B cell (primary cell): ENCODE measurements at regions not wholly inside any gene's neighbourhood (a gene's known extent, or its start where the extent isn't known, plus 50 kb on each side); places are given as distances from the start of the nearest gene placed in this dataset.

Source experiments
- ATAC-seq: fragments of 200-7000 bp; cut with Tn5 transposase; one replicate; pipeline ENCODE4 v1.10.0; 2021; ENCODE audit warnings: low read depth, mild to moderate bottlenecking, moderate number of reproducible peaks, moderate library complexity
- CTCF ChIA-PET: fragments of 350-600 bp; sonication (Branson Sonifier 250); formaldehyde crosslinking; loops from one replicate; lab custom pipeline; 2021; ENCODE audit warnings: antibody characterized with exemption, inconsistent platforms; lab: Charles Lee
- POLR2A ChIA-PET: fragments of 350-600 bp; sonication (Branson Sonifier 250); formaldehyde crosslinking; loops from one replicate; lab custom pipeline; 2021; ENCODE audit warnings: antibody characterized with exemption; lab: Charles Lee
- DNase-seq: peaks from one replicate; pipeline ENCODE4 v3.0.0; 2013
- H2AFZ ChIP-seq: 2 replicates; pipeline ENCODE4 v1.6.1; 2012; ENCODE audit warnings: mild to moderate bottlenecking, low read depth, low read length; ENCODE audit not compliant: insufficient read depth, poor library complexity, severe bottlenecking
- H3K27ac ChIP-seq, 2 donors: 1 replicate in 1 of 2; 2 replicates in 1 of 2; pipeline ENCODE4 v1.5.1; 2012 to 2013; ENCODE audit warnings: low read length in 2 of 2, mild to moderate bottlenecking in 2 of 2, moderate library complexity in 1 of 2
- H3K27me3 ChIP-seq, 4 experiments: fragments of 200-600 bp in 1 of 4; sonication (generic) in 1 of 4; replicated peaks in 1 of 4; 1 replicate in 2 of 4; 2 replicates in 2 of 4; pipeline versions ENCODE4 v1.6.1 to v1.7.0; 2013 to 2016; ENCODE audit warnings: low read length in 3 of 4, mild to moderate bottlenecking in 2 of 4, mixed read lengths in 1 of 4, moderate library complexity in 1 of 4; ENCODE audit not compliant: insufficient read depth in 4 of 4, control insufficient read depth in 3 of 4; ENCODE audit errors: control extremely low read depth in 1 of 4
- H3K36me3 ChIP-seq, 2 experiments: replicated peaks in 1 of 2; 1 replicate in 1 of 2; 2 replicates in 1 of 2; pipeline versions ENCODE4 v1.6.1 to v1.7.1; 2013; ENCODE audit warnings: low read length in 1 of 2; ENCODE audit not compliant: insufficient read depth in 2 of 2, control insufficient read depth in 1 of 2; ENCODE audit errors: control extremely low read depth in 1 of 2, extremely low read depth in 1 of 2
- H3K4me1 ChIP-seq, 2 donors: fragments of 200-600 bp in 1 of 2; sonication (generic) in 1 of 2; 1 replicate in 1 of 2; 2 replicates in 1 of 2; pipeline versions ENCODE4 v1.5.1 to v1.6.1; 2013 to 2017; ENCODE audit warnings: low read length in 2 of 2; ENCODE audit not compliant: control insufficient read depth in 2 of 2, insufficient read depth in 2 of 2
- H3K4me2 ChIP-seq: replicated peaks from 2 replicates; pipeline ENCODE3; 2012; ENCODE audit warnings: mild to moderate bottlenecking, low read depth, low read length; ENCODE audit not compliant: poor library complexity, severe bottlenecking
- H3K4me3 ChIP-seq, 5 experiments: fragments of 200-600 bp in 1 of 5; sonication (generic) in 1 of 5; 1 replicate in 3 of 5; 2 replicates in 2 of 5; pipeline versions ENCODE4 v1.5.1 to v1.7.0; 2011 to 2016; ENCODE audit warnings: low read length in 4 of 5, mild to moderate bottlenecking in 4 of 5, low read depth in 2 of 5, control low read depth in 1 of 5, moderate library complexity in 1 of 5; ENCODE audit not compliant: insufficient read depth in 1 of 5; ENCODE audit errors: control extremely low read depth in 1 of 5, extremely low read depth in 1 of 5
- H3K79me2 ChIP-seq: fragments of 200-600 bp; sonication (generic); one replicate; pipeline ENCODE4 v1.6.0; 2016; ENCODE audit warnings: low read length; ENCODE audit not compliant: control insufficient read depth, insufficient read depth
- H3K9ac ChIP-seq: fragments of 200-600 bp; sonication (generic); 2 replicates; pipeline ENCODE4 v1.6.1; 2017; ENCODE audit warnings: mild to moderate bottlenecking, low read length, moderate library complexity
- H3K9me3 ChIP-seq, 3 donors: one replicate each; pipeline versions ENCODE4 v1.6.1 to v1.7.1; 2013; ENCODE audit warnings: low read length in 2 of 3; ENCODE audit not compliant: control insufficient read depth in 2 of 3, insufficient read depth in 1 of 3; ENCODE audit errors: control extremely low read depth in 1 of 3
- H4K20me1 ChIP-seq: 2 replicates; pipeline ENCODE4 v1.6.0; 2012; ENCODE audit warnings: mild to moderate bottlenecking, low read length; ENCODE audit not compliant: insufficient read depth, control insufficient read depth, poor library complexity, severe bottlenecking
- H3K27ac Mint-ChIP-seq: one replicate; pipeline ENCODE4 v1.8.0; 2021; ENCODE audit warnings: mixed read lengths
- H3K27me3 Mint-ChIP-seq: one replicate; pipeline ENCODE4 v1.8.0; 2021; ENCODE audit warnings: mixed read lengths
- H3K4me1 Mint-ChIP-seq: one replicate; pipeline ENCODE4 v1.8.0; 2021; ENCODE audit warnings: mixed read lengths
- H3K4me3 Mint-ChIP-seq: one replicate; pipeline ENCODE4 v1.8.0; 2021; ENCODE audit warnings: mixed read lengths
- H3K9me3 Mint-ChIP-seq: one replicate; pipeline ENCODE4 v1.8.0; 2022; ENCODE audit warnings: mixed read lengths; ENCODE audit not compliant: insufficient read depth
- EZH2 ChIP-seq: IDR thresholded peaks from 2 replicates; pipeline ENCODE4 v1.6.1; 2012; ENCODE audit warnings: borderline replicate concordance, low read depth, mild to moderate bottlenecking, moderate library complexity, low read length; ENCODE audit not compliant: insufficient read depth, poor library complexity, severe bottlenecking
- WGBS: methylation state at CpG from one replicate; pipeline ENCODE4 v1.1.5; 2013; ENCODE audit warnings: missing lambda C conversion rate; ENCODE audit not compliant: insufficient coverage; 5-methylcytosine and 5-hydroxymethylcytosine counted together
- intact Hi-C: fragments of 100-400 bp; cut with micrococcal nuclease; formaldehyde crosslinking; loops from one replicate; pipeline ENCODE4 v1.10.0; 2022
- TF ChIP-seq, protein P1 (sequence below): fragments of 200-600 bp; IDR thresholded peaks from one replicate; pipeline ENCODE4 v1.8.0; 2022; ENCODE audit warnings: antibody characterized with exemption, mild to moderate bottlenecking

DNA sequence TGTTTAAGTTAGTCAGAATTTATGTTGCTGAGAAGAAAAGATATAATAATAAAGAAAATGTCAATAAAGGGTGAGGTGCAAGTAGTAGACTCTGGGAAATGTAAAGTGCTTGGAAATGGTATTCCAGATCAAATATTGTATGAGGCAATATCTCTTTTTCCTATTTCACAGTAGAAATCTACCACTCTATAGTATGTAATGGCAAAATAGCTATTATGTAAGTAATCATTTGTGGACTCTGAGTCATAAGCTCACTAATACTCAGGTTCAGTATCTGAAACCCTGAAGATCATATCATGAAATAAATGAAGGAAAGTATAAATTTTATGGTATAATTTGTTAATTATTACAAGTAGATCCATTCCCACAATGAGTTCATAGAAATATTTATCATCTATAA is 322.1 kb downstream of the PYDC2 start:
- no peaks in the 10 kb centered on the region for H3K27me3 ChIP-seq
- H2AFZ ChIP-seq = no peak overlapping the region
- H3K4me2 ChIP-seq = no peak overlapping the region
- H3K9me3 ChIP-seq = peaks cover 0 to 1% (median 0%) of the 10 kb centered on the region in 3 donors
- intact Hi-C loops = no loop called here
- H3K79me2 ChIP-seq = no peaks in the 10 kb centered on the region
- Mint-ChIP-seq H3K4me1 (no peaks in the 10 kb centered on the region), H3K27ac (no peak overlapping the region), H3K9me3 (no peaks in the 10 kb centered on the region), H3K27me3 (no peaks in the 10 kb centered on the region), H3K4me3 (no peak overlapping the region)
- no peaks in the 10 kb centered on the region for H4K20me1 ChIP-seq
- H3K36me3 ChIP-seq = no peaks in the 10 kb centered on the region
- H3K27ac ChIP-seq = no peak overlapping the region
- ChIA-PET POLR2A (no interaction called here), CTCF (no interaction called here)
- DNase-seq = no peak
- H3K4me1 ChIP-seq = no peaks in the 10 kb centered on the region
- no peak overlapping the region for H3K9ac ChIP-seq
- ATAC-seq = no peak
- TF ChIP-seq, protein P1, sequence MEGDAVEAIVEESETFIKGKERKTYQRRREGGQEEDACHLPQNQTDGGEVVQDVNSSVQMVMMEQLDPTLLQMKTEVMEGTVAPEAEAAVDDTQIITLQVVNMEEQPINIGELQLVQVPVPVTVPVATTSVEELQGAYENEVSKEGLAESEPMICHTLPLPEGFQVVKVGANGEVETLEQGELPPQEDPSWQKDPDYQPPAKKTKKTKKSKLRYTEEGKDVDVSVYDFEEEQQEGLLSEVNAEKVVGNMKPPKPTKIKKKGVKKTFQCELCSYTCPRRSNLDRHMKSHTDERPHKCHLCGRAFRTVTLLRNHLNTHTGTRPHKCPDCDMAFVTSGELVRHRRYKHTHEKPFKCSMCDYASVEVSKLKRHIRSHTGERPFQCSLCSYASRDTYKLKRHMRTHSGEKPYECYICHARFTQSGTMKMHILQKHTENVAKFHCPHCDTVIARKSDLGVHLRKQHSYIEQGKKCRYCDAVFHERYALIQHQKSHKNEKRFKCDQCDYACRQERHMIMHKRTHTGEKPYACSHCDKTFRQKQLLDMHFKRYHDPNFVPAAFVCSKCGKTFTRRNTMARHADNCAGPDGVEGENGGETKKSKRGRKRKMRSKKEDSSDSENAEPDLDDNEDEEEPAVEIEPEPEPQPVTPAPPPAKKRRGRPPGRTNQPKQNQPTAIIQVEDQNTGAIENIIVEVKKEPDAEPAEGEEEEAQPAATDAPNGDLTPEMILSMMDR = no peak
- no peak for TF ChIP-seq EZH2
- no peak overlapping the region for H3K4me3 ChIP-seq

DNA sequence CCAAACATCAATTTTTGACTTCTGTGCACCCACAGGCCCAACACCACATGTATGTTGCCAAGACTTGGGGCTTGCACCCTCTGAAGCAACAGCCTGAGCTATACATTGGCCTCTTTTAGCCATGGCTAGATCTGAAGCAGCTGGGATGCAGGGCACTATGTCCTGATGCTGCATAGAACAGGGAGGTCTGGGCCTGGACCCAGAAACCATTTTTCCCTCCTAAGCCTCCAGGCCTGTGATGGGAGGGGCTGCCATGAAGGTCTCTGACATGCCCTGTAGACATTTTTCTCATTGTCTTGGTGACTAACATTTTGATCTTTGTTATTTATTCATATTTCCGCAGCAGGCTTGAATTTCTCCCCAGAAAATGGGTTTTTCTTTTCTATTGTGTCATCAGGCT is 330.0 kb downstream of the PYDC2 start:
- no peak for ATAC-seq
- peaks cover 0 to 6% (median 0%) of the 10 kb centered on the region in 3 donors for H3K9me3 ChIP-seq
- H3K79me2 ChIP-seq = no peaks in the 10 kb centered on the region
- H3K9ac ChIP-seq = no peak overlapping the region
- intact Hi-C loops = no loop called here
- no peaks in the 10 kb centered on the region for H3K4me1 ChIP-seq
- no peak overlapping the region for H2AFZ ChIP-seq
- H3K4me3 Mint-ChIP-seq = no peak overlapping the region
- H3K27me3 ChIP-seq = no peaks in the 10 kb centered on the region
- no peak overlapping the region for H3K27ac ChIP-seq
- no peak overlapping the region for H3K4me3 ChIP-seq
- no CpG with 5 or more reads among the region's 1 CpG for WGBS
- no peaks in the 10 kb centered on the region for H4K20me1 ChIP-seq
- H3K9me3 Mint-ChIP-seq = peaks cover 8% of the 10 kb centered on the region
- POLR2A ChIA-PET = no interaction called here
- CTCF ChIA-PET = no interaction called here
- no peak for DNase-seq
- TF ChIP-seq EZH2 = no peak
- TF ChIP-seq, protein P1 = no peak
- no peaks in the 10 kb centered on the region for H3K27me3 Mint-ChIP-seq
- no peak overlapping the region for H3K27ac Mint-ChIP-seq
- H3K4me1 Mint-ChIP-seq = no peaks in the 10 kb centered on the region
- no peak overlapping the region for H3K4me2 ChIP-seq
- H3K36me3 ChIP-seq = no peaks in the 10 kb centered on the region
